ENCODE measurements at regions not wholly inside any gene's neighbourhood (a gene's known extent, or its start where the extent isn't known, plus 50 kb on each side); places are given as distances from the start of the nearest gene placed in this dataset.

- H3K9me1 ChIP-seq (ENCODE audit: insufficient read depth, low read length) = no peaks in the 10 kb centered on the region
- no peak overlapping the region for H2AK5ac ChIP-seq (ENCODE audit: low read depth, low read length)
- no peak overlapping the region for H3K23ac ChIP-seq (ENCODE audit: low read depth, low read length)
- H3K56ac ChIP-seq (ENCODE audit: extremely low read depth, insufficient read depth, low read length) = no peak overlapping the region
- H3K14ac ChIP-seq (replicated peaks; ENCODE audit: low read depth, low read length) = no peak overlapping the region
- H2BK5ac ChIP-seq (ENCODE audit: low read depth, low read length, poor library complexity, severe bottlenecking) = no peak overlapping the region
- no peaks in the 10 kb centered on the region for H4K20me1 ChIP-seq (ENCODE audit: insufficient read depth, low read length)
- no peak overlapping the region for H3K18ac ChIP-seq (ENCODE audit: low read depth, low read length)
- no peaks in the 10 kb centered on the region for H3K79me1 ChIP-seq (ENCODE audit: low read depth in 1 of 2, low read length in 2 of 2)
- POLR2A ChIA-PET (ENCODE audit: unreplicated experiment) = no interaction called here
- CTCF ChIA-PET = no interaction called here
- no peaks in the 10 kb centered on the region for H3K36me3 ChIP-seq (ENCODE audit: control insufficient read depth, insufficient read depth, low read length)
- no peak overlapping the region for H2BK120ac ChIP-seq (ENCODE audit: low read depth, low read length)
- no TSS peak for BruUV-seq (replicated peaks)
- H4K8ac ChIP-seq (ENCODE audit: low read depth in 2 of 2, low read length in 2 of 2) = no peak overlapping the region
- no peak for ATAC-seq (ENCODE audit: low read depth)
- no peak overlapping the region for H3K4me3 ChIP-seq (ENCODE audit: insufficient read depth, low read depth, low read length)
- no peak overlapping the region for H4K5ac ChIP-seq (ENCODE audit: low read depth, low read length)
- no peak overlapping the region for H2BK20ac ChIP-seq (ENCODE audit: low read depth, low read length)
- H3K9me3 ChIP-seq (ENCODE audit: control insufficient read depth, insufficient read depth, low read length) = no peaks in the 10 kb centered on the region
- in situ Hi-C loops (cut with MboI; ENCODE audit: low sequenced_read_pairs) = no loop called here
- H3K4ac ChIP-seq (ENCODE audit: low read depth, low read length) = no peak overlapping the region
- H3K9ac ChIP-seq (ENCODE audit: low read depth, low read length) = no peak overlapping the region
- no peak overlapping the region for H2AK9ac ChIP-seq (replicated peaks; ENCODE audit: low read depth, low read length, poor library complexity)
- no peaks in the 10 kb centered on the region for H3K27me3 ChIP-seq (ENCODE audit: control insufficient read depth, insufficient read depth, low read length)
- no peak overlapping the region for H3K4me2 ChIP-seq (ENCODE audit: low read depth, low read length)
- dilution Hi-C loops (cut with HindIII; ENCODE audit: low sequenced_read_pairs, unreplicated experiment) = no loop called here
- 33% methylated on average over 1 of the region's 5 CpGs; no CpG with 5 or more reads in 1 of the 2 experiments for WGBS, 2 experiments (ENCODE audit: extremely low coverage in 2 of 2, insufficient read length in 1 of 2)
- DNase-seq = no peak
- H2AFZ ChIP-seq (replicated peaks; ENCODE audit: low read length, poor library complexity) = no peak overlapping the region
- no peak for TF ChIP-seq USF2 (IDR thresholded peaks at IDR 0.05; ENCODE audit: low read depth, low read length)
- no peak for TF ChIP-seq BHLHE40 (IDR thresholded peaks at IDR 0.05; ENCODE audit: low read depth, low read length)
- TF ChIP-seq MAFK (IDR thresholded peaks at IDR 0.05; ENCODE audit: low read depth, low read length) = no peak
- TF ChIP-seq CTCF (conservative IDR thresholded peaks at IDR 0.05; ENCODE audit: low read depth, low read length) = no peak
- no peak for TF ChIP-seq RAD21 (IDR thresholded peaks at IDR 0.05; ENCODE audit: low read length)
- TF ChIP-seq POLR2A (IDR thresholded peaks at IDR 0.05; ENCODE audit: low read depth, low read length) = no peak
- TF ChIP-seq FOS (IDR thresholded peaks at IDR 0.05; ENCODE audit: low read depth, low read length) = no peak
- no peak for TF ChIP-seq NFE2L2 (IDR thresholded peaks at IDR 0.05; ENCODE audit: low read depth, low read length)
- no peak for TF ChIP-seq RCOR1 (IDR thresholded peaks at IDR 0.05; ENCODE audit: insufficient replicate concordance, low read length)
- TF ChIP-seq CHD1 (IDR thresholded peaks at IDR 0.05; ENCODE audit: low read depth, low read length) = no peak
- TF ChIP-seq MAZ (IDR thresholded peaks at IDR 0.05; ENCODE audit: borderline replicate concordance, low read depth, low read length) = no peak
- TF ChIP-seq, protein P1, sequence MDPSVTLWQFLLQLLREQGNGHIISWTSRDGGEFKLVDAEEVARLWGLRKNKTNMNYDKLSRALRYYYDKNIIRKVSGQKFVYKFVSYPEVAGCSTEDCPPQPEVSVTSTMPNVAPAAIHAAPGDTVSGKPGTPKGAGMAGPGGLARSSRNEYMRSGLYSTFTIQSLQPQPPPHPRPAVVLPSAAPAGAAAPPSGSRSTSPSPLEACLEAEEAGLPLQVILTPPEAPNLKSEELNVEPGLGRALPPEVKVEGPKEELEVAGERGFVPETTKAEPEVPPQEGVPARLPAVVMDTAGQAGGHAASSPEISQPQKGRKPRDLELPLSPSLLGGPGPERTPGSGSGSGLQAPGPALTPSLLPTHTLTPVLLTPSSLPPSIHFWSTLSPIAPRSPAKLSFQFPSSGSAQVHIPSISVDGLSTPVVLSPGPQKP (IDR thresholded peaks at IDR 0.05; ENCODE audit: borderline replicate concordance, low read depth, low read length) = no peak
- TF ChIP-seq MXI1 (IDR thresholded peaks at IDR 0.05; ENCODE audit: borderline replicate concordance, low read depth, low read length) = no peak
- no peak for TF ChIP-seq SMC3 (IDR thresholded peaks at IDR 0.05; ENCODE audit: low read depth, low read length)
- no peak for TF ChIP-seq CEBPB (IDR thresholded peaks at IDR 0.05; ENCODE audit: low read depth, low read length)
- TF ChIP-seq RFX5 (IDR thresholded peaks at IDR 0.05; ENCODE audit: low read depth, low read length) = no peak
- no peak overlapping the region for H2BK15ac ChIP-seq (ENCODE audit: low read depth, low read length)
- no peaks in the 10 kb centered on the region for H3K4me1 ChIP-seq (ENCODE audit: control insufficient read depth, insufficient read depth, low read length)
- no peak overlapping the region for H4K91ac ChIP-seq (ENCODE audit: insufficient read depth, low read depth, low read length)
- no peak overlapping the region for H3K27ac ChIP-seq (ENCODE audit: insufficient read depth, low read length)
- intact Hi-C loops (cut with micrococcal nuclease) = no loop called here
Measured at GRCh38 chr11:82527081-82527584, 206.5 kb downstream of the FAM181B start.
